Muscle of back (tissue), 3 donors: ENCODE measurements at regions not wholly inside any gene's neighbourhood (a gene's known extent, or its start where the extent isn't known, plus 50 kb on each side); places are given as distances from the start of the nearest gene placed in this dataset.
"Not testable (repeated sequence)": the region's sequence is repeated elsewhere in the genome, so short reads cannot be mapped to it uniquely, and the experiment has no call there.

Experiments used
- DNase-seq, 3 donors: peaks; one replicate each; pipeline versions ENCODE4 v3.0.0 to v3.0.0-alpha.2; 2013

DNA sequence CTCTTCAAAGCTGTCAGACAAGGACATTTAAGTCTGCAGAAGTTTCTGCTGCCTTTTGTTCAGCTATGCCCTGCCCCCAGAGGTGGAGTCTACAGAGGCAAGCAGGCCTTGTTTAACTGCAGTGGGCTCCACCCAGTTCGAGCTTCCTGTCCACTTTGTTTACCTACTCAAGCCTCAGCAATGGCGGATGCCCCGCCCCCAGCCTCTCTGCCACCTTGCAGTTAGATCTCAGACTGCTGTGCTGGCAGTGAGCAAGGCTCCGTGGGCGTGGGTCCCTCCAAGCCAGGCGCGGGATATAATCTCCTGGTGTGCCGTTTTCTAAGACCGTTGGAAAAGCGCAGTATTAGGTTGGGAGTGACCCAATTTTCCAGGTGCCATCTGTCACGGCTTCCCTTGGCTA is 144.5 kb upstream of the GOT2 start:
- not testable (repeated sequence) for DNase-seq

DNA sequence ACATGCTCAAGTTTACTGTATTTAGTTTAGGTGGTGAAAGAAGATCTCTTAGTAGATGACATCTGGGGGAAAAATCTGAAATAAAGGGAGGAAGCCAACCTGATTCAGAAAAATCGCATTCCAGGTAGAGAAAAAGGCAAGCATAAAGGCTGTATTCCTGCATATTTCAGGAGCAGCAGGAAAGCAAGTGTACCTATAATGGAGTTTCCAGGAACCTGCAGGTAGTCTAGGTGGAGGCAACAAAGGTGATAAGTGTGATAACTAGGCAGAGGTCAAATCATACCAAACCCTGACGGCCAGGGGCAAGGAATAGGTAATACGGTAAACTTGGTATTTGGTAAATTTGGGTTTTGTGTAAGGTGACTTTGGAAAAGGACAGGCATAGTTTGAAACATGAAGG is 132.8 kb upstream of the GOT2 start:
- no peak for DNase-seq

DNA sequence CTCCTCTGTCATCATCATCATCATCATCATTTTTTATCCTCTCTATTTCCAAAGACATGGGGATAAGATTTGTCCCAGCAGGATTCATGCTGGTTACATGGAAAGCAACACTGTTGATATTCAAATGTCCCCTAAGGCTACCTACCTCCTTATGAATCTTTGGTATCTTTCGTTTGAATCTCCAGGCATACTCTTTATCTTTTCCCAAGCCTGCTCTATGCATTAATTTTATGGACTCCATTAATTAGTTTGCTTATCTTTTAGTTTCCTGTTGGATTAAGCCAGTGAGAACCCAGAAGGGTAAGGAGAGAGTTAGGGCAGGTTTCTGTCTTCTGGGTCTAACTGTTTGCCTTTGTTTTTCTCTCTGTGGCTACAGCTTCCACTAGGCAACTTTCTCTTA is 129.6 kb upstream of the GOT2 start:
- no peak for DNase-seq

DNA sequence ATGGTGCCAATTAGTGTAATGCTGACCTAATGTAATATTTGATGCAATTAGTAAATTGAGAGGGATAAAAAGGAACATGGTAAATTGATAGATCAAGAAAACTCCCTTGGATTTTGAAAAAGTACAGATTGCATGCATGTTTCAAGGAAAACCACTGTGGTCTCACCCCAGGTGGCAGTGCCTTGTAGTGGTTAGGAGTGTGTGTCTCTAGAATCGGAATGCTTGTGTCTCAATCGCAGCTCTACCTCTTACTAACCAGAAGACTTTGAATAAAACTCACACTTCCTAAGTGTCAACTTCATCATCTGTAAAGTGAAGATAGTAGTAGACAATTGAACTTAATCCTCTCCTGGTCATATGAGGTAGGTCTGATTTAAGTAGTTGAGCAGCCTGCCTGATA is 128.9 kb upstream of the GOT2 start:
- no peak for DNase-seq

DNA sequence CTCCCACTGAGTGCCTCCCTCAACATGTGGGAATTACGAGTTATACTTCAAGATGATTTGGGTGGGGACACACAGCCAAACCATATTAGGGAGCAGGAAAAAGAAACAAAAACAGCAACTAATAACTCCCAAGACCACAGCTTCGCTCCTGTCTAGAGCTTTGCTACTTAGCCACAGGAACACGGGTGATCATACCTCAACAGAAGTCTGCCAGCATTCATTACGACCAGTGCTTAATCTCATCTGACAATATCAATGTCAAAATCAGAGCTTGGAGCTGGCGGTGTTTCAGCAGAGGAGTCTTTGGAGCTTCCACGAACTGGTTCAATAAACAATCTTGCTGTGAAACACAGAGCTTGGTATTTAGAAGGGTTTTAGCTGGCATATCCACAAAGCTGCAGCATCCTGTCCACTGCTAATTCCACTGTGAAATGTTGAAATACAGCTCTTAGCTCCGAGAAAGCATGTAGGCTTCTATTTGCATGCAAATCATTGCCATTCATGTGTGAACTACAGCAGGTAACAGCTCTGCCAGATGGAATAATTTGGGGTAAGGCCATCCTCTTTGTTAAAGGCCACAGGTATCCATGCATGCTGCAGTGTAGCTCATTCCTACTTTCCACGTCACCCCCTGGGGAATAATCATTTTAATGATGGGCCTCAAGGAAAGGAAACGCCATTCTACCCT is 128.4 kb upstream of the GOT2 start:
- DNase-seq: no peak

DNA sequence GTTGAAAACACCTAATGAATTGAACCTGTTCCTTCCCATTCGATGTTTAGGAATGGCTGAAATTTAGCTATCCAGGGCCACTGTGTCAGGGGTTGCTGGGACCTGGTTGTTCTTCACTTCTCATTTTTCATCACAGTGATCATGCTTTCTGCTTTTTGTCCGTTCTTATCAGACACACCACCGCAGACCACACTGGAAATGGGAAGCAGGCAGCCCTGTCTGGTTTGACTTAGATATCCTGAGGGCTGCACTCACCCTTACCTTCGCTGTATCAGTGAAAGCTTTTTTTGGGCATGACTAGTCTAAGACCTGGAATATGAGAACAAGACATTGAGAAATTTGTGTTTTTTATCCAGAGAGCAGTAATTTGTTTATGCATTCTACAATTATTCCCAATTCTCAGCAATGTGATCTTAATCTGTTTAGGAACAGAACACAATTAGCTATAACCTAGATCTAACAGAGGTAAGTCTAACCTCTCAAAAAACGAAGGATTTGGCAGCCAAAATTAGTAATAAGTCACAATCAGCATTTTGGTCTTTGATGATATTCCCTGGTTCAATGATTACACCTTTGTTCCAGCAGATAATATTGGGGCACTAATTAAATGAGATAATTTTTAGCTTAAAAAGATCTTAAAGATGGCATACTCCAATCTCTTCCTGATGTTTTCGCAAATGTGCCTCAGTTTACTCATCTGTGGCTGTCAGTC is 126.0 kb upstream of the GOT2 start:
- DNase-seq: no peak

DNA sequence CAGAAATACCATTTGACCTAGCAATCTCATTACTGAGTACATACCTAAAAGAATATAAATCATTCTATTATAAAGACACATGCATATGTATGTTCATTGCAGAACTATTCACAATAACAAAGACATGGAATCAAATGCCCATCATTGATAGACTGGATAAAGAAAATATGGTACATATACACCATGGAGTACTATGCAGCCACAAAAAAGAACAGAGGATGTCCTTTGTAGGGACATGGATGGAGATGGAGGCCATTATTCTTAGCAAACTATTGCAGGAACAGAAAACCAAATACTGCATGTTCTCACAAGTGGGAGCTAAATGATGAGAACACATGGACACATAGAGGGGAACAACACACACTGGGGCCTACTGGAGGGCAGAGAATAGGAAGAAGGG is 124.5 kb upstream of the GOT2 start:
- DNase-seq: not testable (repeated sequence)

DNA sequence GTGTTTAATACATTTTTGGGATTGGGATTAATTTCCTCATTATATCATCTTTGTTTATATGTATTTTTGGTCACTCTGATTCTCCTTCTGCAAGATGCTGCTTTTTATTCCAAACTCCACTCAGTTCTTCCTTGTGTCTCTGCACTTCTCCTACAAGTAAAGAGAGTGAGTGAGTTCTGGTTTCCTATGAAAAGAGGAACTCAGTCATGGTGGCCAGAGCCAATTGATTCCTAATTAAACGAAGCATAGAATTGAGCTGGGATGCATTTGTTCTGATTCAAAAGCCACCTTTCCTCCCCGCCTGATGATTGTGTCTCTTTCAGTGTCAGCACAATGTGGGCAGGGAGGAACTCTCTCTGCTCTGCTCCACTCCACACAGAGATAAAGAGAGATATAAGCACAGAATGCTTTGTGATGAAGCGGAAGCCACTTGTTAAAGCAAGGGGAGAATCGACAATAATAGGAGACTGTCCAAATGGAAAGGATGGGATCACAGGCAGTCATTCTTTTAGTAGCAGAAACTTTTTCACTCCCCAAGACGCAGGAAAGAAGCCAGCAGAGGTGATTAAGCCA is 121.3 kb upstream of the GOT2 start:
- no peak for DNase-seq

DNA sequence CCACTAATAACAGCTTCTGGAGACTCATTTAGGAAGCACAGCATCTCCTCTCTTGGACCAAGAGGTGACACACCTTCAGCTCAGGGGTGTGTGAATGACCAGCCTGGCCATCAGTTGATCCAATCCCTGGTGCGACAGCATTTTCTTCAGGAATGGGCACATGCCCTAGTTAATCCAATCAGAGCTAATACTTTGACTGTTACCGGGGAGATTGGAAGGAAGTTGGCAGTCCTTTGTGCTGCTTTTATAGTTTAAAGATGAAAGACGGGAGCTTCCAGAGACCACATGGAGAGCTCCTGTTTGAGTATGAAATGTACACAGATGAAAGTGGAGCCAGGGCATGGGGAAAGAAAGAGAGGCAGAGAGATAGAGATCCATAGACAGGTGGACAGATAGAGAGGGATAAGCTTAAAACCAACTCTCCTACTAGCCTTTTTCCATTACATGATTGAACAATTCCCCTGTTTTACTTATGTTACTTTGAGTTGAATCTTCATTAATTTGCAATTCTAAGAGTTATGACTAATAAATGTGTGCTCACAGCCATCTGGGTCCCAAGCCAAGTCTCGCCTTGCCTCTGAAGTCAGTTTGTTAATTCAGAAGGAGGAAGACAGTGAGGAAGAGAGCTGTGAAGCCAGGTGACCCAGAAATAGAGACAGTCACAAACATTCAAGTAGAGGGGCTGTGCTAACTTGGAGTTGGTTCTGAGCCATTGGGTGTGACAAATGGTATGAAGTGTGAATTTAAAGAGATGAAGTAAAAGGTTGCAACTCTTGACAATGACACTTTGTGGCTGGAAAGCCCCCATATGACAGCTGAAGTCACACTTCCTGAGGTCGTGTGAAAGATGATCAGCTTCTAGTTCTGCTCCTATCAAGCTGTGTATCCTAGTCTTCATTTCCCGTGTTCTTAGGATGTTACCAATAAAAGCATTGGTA is 120.0 kb upstream of the GOT2 start:
- no peak for DNase-seq

DNA sequence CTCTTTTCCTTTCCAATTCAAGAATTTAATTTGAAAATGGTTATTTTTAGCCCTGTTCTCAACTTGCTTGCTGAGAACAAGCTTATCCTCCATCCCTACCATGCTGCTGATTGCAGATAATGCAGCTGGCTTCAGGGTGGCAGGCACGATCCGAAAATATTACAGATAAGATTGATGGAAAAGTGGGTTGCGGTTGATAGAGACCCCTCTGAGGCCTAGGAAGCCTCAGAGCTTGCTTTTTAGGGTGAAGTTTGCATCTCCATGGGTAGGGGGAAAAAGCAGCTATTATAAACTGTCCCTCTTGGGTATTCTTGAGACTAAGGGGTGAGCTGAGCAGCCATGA is 116.5 kb upstream of the GOT2 start:
- DNase-seq: no peak

DNA sequence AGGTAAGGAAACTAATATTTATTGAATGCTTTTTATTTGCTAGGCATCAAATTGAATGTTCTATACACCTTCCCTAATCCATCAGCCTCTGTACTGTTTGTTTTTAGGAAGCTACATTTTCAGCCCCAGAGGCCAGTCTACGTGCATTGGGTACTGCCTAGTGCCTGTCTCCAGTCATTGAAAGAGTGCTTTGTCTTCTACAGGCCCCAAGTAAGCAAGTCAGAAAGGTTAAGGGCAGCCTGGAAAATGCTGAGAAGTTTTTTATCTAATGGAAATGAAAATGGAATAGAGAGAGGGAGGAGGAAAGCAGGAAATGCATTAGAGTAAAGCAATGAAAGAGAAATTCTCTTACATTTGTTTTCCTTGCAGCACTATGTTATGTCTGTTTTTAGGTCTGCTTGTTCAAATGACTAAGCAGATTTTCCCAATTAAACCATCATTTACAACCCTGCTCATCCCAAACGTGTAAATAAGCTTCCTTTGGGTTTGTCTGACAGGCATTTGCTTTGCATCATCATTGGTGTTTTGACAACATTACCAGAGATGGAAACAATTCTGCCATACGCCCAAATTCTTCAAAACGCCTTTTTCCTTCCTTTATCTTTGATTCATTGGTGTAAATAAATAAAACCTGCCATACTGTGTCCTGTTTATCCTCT is 116.0 kb upstream of the GOT2 start:
- no peak for DNase-seq

DNA sequence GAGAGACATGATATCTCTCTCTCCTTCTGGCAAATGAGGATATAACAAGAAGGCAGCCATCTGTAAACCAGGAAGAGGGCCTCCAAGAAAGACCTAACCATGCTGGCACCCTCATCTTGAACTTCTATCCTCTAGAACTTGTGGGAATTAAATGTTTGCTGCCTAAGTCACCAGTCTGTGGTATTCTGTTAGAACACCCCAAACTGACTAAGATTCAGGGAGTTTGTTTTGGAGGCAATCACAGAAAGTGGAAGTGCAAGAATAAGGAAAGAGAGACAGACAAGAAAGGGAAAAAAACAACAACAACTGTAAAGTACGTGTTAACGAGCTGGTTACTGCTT is 114.5 kb upstream of the GOT2 start:
- no peak for DNase-seq

DNA sequence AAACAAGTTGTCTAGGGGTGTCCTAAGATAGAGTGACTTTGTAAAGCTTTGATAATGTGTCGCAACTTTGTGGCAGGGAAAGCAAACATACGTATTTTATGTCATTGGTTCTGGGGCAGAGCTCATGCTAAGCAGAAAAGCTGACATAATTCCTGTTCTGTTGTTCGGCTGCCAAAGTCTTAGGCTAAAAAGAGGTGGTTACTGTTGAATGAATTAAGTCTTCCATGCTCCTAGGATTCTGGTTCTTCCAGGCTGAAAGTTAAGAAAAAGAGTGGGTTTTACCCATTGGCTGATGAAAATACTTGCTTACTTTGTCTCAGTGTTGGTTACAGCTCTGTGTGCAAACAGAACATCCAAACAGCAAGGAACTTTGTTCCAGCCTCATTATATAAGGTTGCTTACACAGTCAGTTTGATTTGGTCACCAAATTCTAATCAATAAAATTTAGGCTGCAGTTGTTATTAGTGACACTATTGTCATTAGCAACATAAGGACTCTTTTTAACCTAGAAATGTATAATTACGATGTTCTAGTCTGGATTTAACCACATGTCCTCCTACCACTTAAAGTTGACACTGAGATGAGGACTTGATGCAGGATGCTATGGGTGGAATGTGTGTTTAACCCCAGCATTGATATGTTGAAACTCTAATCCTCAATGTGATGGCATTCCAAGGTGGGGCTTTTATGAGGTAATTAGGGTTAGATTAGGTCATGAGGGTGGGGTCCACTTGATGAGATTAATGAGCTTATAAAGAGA is 114.0 kb upstream of the GOT2 start:
- peak in 2 of 3 donors; percentile 13 to 45 for DNase-seq

DNA sequence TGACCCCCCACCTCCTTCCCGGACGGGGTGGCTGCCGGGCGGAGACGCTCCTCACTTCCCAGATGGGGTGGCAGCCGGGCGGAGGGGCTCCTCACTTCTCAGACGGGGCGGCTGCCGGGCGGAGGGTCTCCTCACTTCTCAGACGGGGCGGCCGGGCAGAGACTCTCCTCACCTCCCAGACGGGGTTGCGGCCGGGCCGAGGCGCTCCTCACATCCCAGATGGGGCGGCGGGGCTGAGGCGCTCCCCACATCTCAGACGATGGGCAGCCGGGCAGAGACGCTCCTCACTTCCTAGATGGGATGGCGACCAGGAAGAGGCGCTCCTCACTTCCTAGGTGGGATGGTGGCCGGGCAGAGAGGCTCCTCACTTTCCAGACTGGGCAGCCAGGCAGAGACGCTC is 112.1 kb upstream of the GOT2 start:
- not testable (repeated sequence) for DNase-seq

DNA sequence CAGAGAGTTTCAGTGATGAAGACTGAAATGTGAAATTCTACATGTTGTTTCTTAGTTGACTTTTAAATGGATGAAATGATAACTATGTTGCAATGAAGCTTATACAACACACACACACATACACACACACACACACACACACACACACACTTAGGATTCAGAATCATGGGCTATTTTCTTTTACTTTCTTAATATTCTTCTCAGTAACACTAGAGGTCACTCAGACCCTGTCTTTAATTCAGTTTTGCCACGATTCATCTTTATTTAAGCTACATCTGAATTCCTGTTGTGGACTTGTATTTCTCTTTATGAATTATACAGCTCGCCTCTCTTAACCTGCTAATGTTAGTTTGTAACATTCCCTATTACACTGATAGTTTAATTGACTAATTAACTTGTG is 109.6 kb upstream of the GOT2 start:
- DNase-seq: peak; percentile 24 to 65 (median 37)

DNA sequence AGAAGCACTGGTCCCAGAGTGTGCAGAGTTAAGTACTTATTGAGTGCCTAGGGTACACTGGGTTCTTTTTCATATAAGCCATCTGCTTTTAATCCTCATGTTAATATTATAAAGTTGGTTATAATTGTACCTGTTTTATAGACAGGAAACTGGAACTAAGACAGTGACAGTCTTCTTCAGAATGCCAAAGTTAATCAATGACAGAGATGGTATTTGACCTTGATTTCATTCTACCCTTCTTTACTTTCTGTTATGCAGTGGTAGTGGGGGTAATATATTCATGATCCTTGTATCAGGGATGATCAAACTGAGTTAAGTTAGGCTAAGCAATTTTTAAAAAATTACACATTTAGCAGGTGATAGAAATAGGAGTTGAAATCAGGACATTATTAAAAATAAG is 108.6 kb upstream of the GOT2 start:
- DNase-seq: no peak

DNA sequence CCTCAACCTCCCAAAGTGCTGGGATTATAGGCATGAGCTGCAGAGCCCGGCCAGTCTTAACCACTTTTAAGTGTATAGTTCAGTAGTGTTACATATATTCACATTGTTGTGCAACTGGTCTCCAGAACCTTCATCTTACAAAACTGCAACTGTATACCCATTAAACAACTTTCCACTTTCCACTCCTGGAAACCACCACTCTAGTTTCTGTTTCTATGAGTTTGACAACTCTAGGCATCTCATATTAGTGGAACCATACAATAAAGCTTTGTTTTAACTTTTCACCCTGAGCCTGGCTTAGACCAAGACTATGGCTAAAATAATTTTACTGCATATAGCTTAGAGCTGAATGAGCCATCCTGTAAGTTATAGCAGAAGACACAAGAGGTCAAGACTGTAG is 108.0 kb upstream of the GOT2 start:
- no peak for DNase-seq

DNA sequence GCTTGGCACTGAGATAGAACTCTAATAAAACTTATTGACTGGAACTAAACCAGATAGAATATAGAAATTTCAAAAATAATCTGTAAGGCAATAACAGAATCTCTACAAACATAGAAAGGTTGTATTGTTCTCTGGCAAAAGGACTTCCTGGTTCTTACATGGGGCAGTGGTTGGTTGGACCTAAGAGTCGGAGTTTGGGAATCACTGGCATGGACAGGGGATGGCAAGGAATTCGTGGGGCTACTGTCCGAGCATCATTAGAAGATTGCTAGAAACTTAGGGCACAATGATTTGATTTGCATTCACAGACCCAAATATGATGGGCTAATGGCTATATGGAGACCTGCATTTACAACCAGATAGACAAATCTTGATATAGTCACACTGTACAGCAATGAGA is 103.8 kb upstream of the GOT2 start:
- no peak for DNase-seq

DNA sequence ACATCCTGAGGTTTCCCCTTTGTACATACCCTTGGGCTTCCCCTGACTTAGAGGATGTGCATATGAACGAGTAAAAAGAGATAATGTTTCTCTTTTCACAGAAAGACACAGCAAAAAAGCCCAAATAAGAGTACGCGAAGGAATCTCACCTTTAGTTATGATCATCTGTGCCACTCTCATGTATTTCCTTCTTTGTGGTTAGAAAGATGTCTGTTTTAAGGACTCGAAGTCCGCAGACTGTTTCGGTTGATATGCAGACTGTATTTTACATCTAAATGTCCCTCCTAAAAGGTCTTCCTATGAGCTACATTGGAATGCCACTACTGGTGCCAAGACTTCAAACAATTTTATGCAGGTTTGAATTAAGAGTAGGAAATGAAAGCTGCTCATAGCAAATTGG is 102.3 kb upstream of the GOT2 start:
- no peak for DNase-seq

DNA sequence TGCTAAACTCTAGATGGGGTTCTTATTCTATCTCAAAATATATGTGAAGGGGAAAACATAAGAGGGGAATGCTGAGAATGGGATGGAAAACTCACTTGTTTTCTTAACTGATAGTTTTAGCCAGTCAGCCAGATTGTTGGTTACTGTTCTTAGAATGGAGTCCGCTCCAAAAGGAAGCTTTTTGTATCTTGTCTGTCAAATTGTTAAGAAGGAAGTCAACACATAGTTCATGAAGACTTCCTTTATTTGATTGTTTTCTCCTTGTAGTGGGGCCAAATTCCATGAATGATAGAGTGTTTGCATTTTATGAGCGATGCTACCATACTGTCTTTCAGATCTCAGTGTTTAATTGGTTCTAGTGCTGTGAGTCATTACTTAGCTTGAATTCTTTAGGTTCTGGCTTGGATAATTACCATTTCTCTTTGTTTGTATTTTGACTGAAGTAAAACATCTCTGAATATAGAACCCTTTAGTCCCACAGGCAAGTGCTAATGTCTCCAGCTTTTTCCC is 98.3 kb upstream of the GOT2 start:
- DNase-seq: no peak

DNA sequence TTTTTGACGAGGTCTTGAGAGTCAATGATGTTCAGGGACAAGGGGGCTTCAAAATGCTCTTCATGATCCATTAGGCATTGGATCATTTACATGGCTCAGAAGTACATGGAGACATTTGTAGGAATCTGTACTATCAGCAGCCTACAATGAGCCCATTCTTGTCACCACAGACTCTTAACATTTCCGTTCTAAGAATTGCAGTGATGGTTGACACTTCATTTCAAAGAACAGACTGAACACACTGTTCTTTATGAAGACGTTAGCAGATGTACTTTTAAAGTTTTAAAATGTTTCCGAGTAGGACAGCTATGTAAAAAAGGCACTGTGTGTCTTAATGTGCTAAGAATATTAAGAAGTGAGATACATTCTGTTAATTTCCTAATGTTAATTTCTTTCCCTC is 97.3 kb upstream of the GOT2 start:
- no peak for DNase-seq
